H1 (cell line): ENCODE measurements at regions not wholly inside any gene's neighbourhood (a gene's known extent, or its start where the extent isn't known, plus 50 kb on each side); places are given as distances from the start of the nearest gene placed in this dataset.

Experiments used
- CTCF ChIA-PET: fragments of 300-600 bp; sonication (Branson Sonifier 250); formaldehyde crosslinking; loops from one replicate; lab custom pipeline; 2021; ENCODE audit not compliant: partially characterized antibody; lab: Charles Lee
- POLR2A ChIA-PET: fragments of 300-600 bp; sonication (Branson Sonifier 250); formaldehyde crosslinking; loops from one replicate; lab custom pipeline; 2021; ENCODE audit warnings: inconsistent platforms; ENCODE audit not compliant: partially characterized antibody; lab: Charles Lee
- DNase-seq, 2 experiments: peaks; one replicate each; pipeline versions ENCODE4 v3.0.0 to v3.0.0-alpha.2; 2010 to 2022; ENCODE audit warnings: low spot score in 2 of 2, low read depth in 1 of 2, mixed read lengths in 1 of 2
- FAIRE-seq: peaks from 2 replicates; lab custom pipeline; 2011; peaks lifted over from hg19 to GRCh38; lab: Jason Lieb, UNC
- H2AFZ ChIP-seq: 2 replicates; pipeline ENCODE4 v1.8.1; 2012; ENCODE audit warnings: low read length, inconsistent platforms
- H2AK5ac ChIP-seq: 2 replicates; pipeline ENCODE4 v1.6.1; 2013; ENCODE audit warnings: low read depth, low read length
- H2BK120ac ChIP-seq: replicated peaks from 2 replicates; pipeline ENCODE3; 2013; ENCODE audit warnings: low read depth, low read length, inconsistent platforms
- H2BK12ac ChIP-seq: 2 replicates; pipeline ENCODE4 v1.6.1; 2013; ENCODE audit warnings: low read depth, low read length
- H2BK15ac ChIP-seq: 2 replicates; pipeline ENCODE4 v1.6.1; 2013; ENCODE audit warnings: low read length
- H2BK20ac ChIP-seq: 2 replicates; pipeline ENCODE4 v1.6.1; 2013; ENCODE audit warnings: low read length
- H2BK5ac ChIP-seq: 2 replicates; pipeline ENCODE4 v1.6.1; 2013; ENCODE audit warnings: low read depth, low read length
- H3K14ac ChIP-seq: 2 replicates; pipeline ENCODE4 v1.6.1; 2013; ENCODE audit warnings: inconsistent platforms; ENCODE audit not compliant: insufficient read length
- H3K18ac ChIP-seq: 2 replicates; pipeline ENCODE4 v1.6.1; 2013; ENCODE audit warnings: low read length; ENCODE audit errors: extremely low read depth
- H3K23ac ChIP-seq: 2 replicates; pipeline ENCODE4 v1.6.1; 2013; ENCODE audit warnings: inconsistent platforms; ENCODE audit not compliant: insufficient read length
- H3K23me2 ChIP-seq: 2 replicates; pipeline ENCODE4 v1.6.1; 2013; ENCODE audit warnings: low read depth, low read length
- H3K27ac ChIP-seq: 2 replicates; pipeline ENCODE4 v1.6.1; 2011; ENCODE audit warnings: low read depth, low read length, inconsistent platforms
- H3K27me3 ChIP-seq, 4 experiments: replicated peaks in 1 of 4; 1 replicate in 1 of 4; 2 replicates in 3 of 4; pipeline versions ENCODE4 v1.6.1 to v1.8.1; 2011 to 2013; ENCODE audit warnings: low read length in 3 of 4, mild to moderate bottlenecking in 3 of 4, inconsistent platforms in 2 of 4, mixed read lengths in 2 of 4, moderate library complexity in 1 of 4; ENCODE audit not compliant: control insufficient read depth in 3 of 4, insufficient read depth in 3 of 4; ENCODE audit errors: extremely low read depth in 1 of 4
- H3K36me3 ChIP-seq, 4 experiments: 2 replicates each; pipeline versions ENCODE4 v1.6.1 to v1.8.1; 2011 to 2013; ENCODE audit warnings: mild to moderate bottlenecking in 4 of 4, low read length in 3 of 4, moderate library complexity in 2 of 4, control low read depth in 1 of 4, inconsistent platforms in 1 of 4; ENCODE audit not compliant: insufficient read depth in 4 of 4, control insufficient read depth in 2 of 4
- H3K4ac ChIP-seq: replicated peaks from 2 replicates; pipeline ENCODE3; 2013; ENCODE audit warnings: low read length, low read depth, mixed read lengths, inconsistent platforms; ENCODE audit not compliant: insufficient read length
- H3K4me1 ChIP-seq, 4 experiments: replicated peaks in 1 of 4; 1 replicate in 1 of 4; 2 replicates in 3 of 4; pipeline versions ENCODE4 v1.6.1 to v1.8.1; 2011 to 2013; ENCODE audit warnings: low read length in 3 of 4, inconsistent platforms in 2 of 4, mixed read lengths in 1 of 4; ENCODE audit not compliant: insufficient read depth in 4 of 4, control insufficient read depth in 3 of 4
- H3K4me2 ChIP-seq, 2 experiments: 2 replicates each; pipeline versions ENCODE4 v1.6.1 to v1.8.1; 2011 to 2013; ENCODE audit warnings: low read depth in 2 of 2, low read length in 2 of 2, control low read depth in 1 of 2, inconsistent platforms in 1 of 2, mild to moderate bottlenecking in 1 of 2; ENCODE audit not compliant: insufficient read depth in 1 of 2
- H3K4me3 ChIP-seq, 4 experiments: fragments of 200-600, 300-600 bp in 1 of 4; sonication (generic), shearing (Covaris generic), sonication (Bioruptor Twin) in 1 of 4; 2 replicates each; pipeline versions ENCODE4 v1.5.1 to v1.8.1; 2011 to 2016; ENCODE audit warnings: low read length in 4 of 4, low read depth in 3 of 4, control low read depth in 2 of 4, inconsistent platforms in 2 of 4, mild to moderate bottlenecking in 2 of 4, mixed read lengths in 1 of 4, moderate library complexity in 1 of 4; ENCODE audit not compliant: insufficient read depth in 2 of 4; ENCODE audit errors: extremely low read depth in 1 of 4
- H3K56ac ChIP-seq: replicated peaks from 2 replicates; pipeline ENCODE3; 2013; ENCODE audit warnings: low read depth, mild to moderate bottlenecking, mixed read lengths, low read length, inconsistent platforms; ENCODE audit not compliant: insufficient read length
- H3K79me1 ChIP-seq: 2 replicates; pipeline ENCODE4 v1.6.1; 2013; ENCODE audit warnings: low read depth, low read length, control low read depth
- H3K79me2 ChIP-seq, 2 experiments: 2 replicates each; pipeline versions ENCODE4 v1.6.1 to v1.8.1; 2012 to 2013; ENCODE audit warnings: low read length in 2 of 2, mild to moderate bottlenecking in 2 of 2, inconsistent platforms in 1 of 2; ENCODE audit not compliant: insufficient read depth in 2 of 2, control insufficient read depth in 1 of 2
- H3K9ac ChIP-seq, 4 experiments: replicated peaks in 1 of 4; 1 replicate in 1 of 4; 2 replicates in 3 of 4; pipeline versions ENCODE4 v1.6.1 to v1.8.1; 2011 to 2013; ENCODE audit warnings: low read depth in 3 of 4, low read length in 3 of 4, control low read depth in 2 of 4, mild to moderate bottlenecking in 2 of 4, moderate library complexity in 2 of 4, inconsistent platforms in 1 of 4; ENCODE audit errors: extremely low read depth in 1 of 4
- H3K9me3 ChIP-seq, 2 experiments: 2 replicates each; pipeline versions ENCODE4 v1.6.1 to v1.8.1; 2012 to 2013; ENCODE audit warnings: mild to moderate bottlenecking in 2 of 2, moderate library complexity in 2 of 2, control low read depth in 1 of 2, inconsistent platforms in 1 of 2, low read depth in 1 of 2, low read length in 1 of 2, mixed read lengths in 1 of 2; ENCODE audit not compliant: insufficient read depth in 2 of 2
- H4K20me1 ChIP-seq, 2 experiments: replicated peaks in 1 of 2; 2 replicates each; pipeline versions ENCODE3 to v1.8.1; 2011 to 2013; ENCODE audit warnings: inconsistent platforms in 2 of 2, low read length in 2 of 2, mild to moderate bottlenecking in 1 of 2; ENCODE audit not compliant: insufficient read depth in 2 of 2, control insufficient read depth in 1 of 2
- H4K5ac ChIP-seq: 2 replicates; pipeline ENCODE4 v1.6.1; 2013; ENCODE audit warnings: low read length, low read depth, mixed read lengths, inconsistent platforms; ENCODE audit not compliant: insufficient read length
- H4K8ac ChIP-seq: 2 replicates; pipeline ENCODE4 v1.8.0; 2013; ENCODE audit warnings: mild to moderate bottlenecking, moderate library complexity, low read length, inconsistent platforms; ENCODE audit not compliant: insufficient read depth; ENCODE audit errors: extremely low read depth
- H4K91ac ChIP-seq: replicated peaks from 2 replicates; pipeline ENCODE3; 2013; ENCODE audit warnings: low read length, mixed read lengths, inconsistent platforms; ENCODE audit not compliant: insufficient read length
- ATF3 ChIP-seq: IDR thresholded peaks from 2 replicates; pipeline ENCODE4 v1.6.1; 2011; ENCODE audit warnings: low read depth, mild to moderate bottlenecking, low read length; ENCODE audit not compliant: insufficient read depth
- E2F6 ChIP-seq: IDR thresholded peaks from 2 replicates; pipeline ENCODE4 v1.6.1; 2012; ENCODE audit warnings: inconsistent platforms
- GABPA ChIP-seq: IDR thresholded peaks from 2 replicates; pipeline ENCODE4 v1.6.1; 2011; ENCODE audit warnings: mild to moderate bottlenecking, low read length, moderate library complexity, borderline replicate concordance; ENCODE audit not compliant: insufficient read depth
- JUND ChIP-seq: IDR thresholded peaks from 2 replicates; pipeline ENCODE4 v1.6.1; 2011; ENCODE audit warnings: mild to moderate bottlenecking, improper control_type of control experiment, low read length
- MAFK ChIP-seq: IDR thresholded peaks from 2 replicates; pipeline ENCODE4 v1.6.1; 2012; ENCODE audit warnings: low read depth, mild to moderate bottlenecking, improper control_type of control experiment, low read length
- RNF2 ChIP-seq: fragments of 200-900, 300-1000 bp; sonication (generic); IDR thresholded peaks from 2 replicates; pipeline ENCODE4 v1.7.1; 2016; ENCODE audit warnings: borderline replicate concordance, low read depth, mild to moderate bottlenecking, antibody characterized with exemption, low read length; ENCODE audit not compliant: poor library complexity, severe bottlenecking; ENCODE audit errors: missing control alignments
- SP1 ChIP-seq: IDR thresholded peaks from 2 replicates; pipeline ENCODE4 v1.6.1; 2011; ENCODE audit warnings: low read depth, low read length
- SP2 ChIP-seq: IDR thresholded peaks from 2 replicates; pipeline ENCODE4 v1.6.1; 2012; ENCODE audit warnings: mild to moderate bottlenecking, low read length, inconsistent platforms
- SRF ChIP-seq: IDR thresholded peaks from 2 replicates; pipeline ENCODE4 v1.6.1; 2011; ENCODE audit warnings: mild to moderate bottlenecking, low read depth, low read length, moderate library complexity
- YY1 ChIP-seq: IDR thresholded peaks from 2 replicates; pipeline ENCODE4 v1.6.1; 2011; ENCODE audit warnings: low read depth, mild to moderate bottlenecking, low read length
- WGBS, 2 experiments: shearing (Covaris generic) in 1 of 2; methylation state at CpG; one replicate each; pipeline versions ENCODE4 v1.1.6 to v1.1.7; 2013 to 2015; ENCODE audit warnings: low lambda C conversion rate in 2 of 2, mixed read lengths in 2 of 2, inconsistent platforms in 1 of 2, low coverage in 1 of 2, missing lambda C conversion rate in 1 of 2; ENCODE audit not compliant: insufficient replicate concordance in 2 of 2, insufficient coverage in 1 of 2, insufficient read length in 1 of 2; ENCODE audit errors: extremely low coverage in 1 of 2, missing lambda C conversion rate in 1 of 2; 5-methylcytosine and 5-hydroxymethylcytosine counted together

- CTCF ChIA-PET: interaction anchor here (0.6 kb wide), 1 partner anchor 8 kb away, joined by 3 read pairs; no protein-coding TSS in a partner anchor
- TF ChIP-seq GABPA: no peak
- no peak for TF ChIP-seq SP1
- TF ChIP-seq SP2: no peak
- no peak for TF ChIP-seq MAFK
- no peak for TF ChIP-seq ATF3
- TF ChIP-seq SRF: no peak
- no peak for TF ChIP-seq E2F6
- no peak for TF ChIP-seq JUND
- no peak for TF ChIP-seq RNF2
- no peak for TF ChIP-seq YY1
These were observed 328.9 kb upstream of the KCND2 start for GRCh38 chr7:119943942-119944600.

More at GRCh38 chr7:119943942-119944600, 328.9 kb upstream of the KCND2 start:
- FAIRE-seq (no peak), DNase-seq (no peak)
- no peak overlapping the region for H2AK5ac ChIP-seq
- H2BK5ac ChIP-seq: no peak overlapping the region
- 86% methylated on average over 5 of the region's 5 CpGs; no CpG with 5 or more reads in 1 of the 2 experiments for WGBS, 2 experiments
- no peak overlapping the region for H3K14ac ChIP-seq
- H3K23me2 ChIP-seq: no peaks in the 10 kb centered on the region
- no peak overlapping the region for H2BK12ac ChIP-seq
- H3K9ac ChIP-seq: no peak overlapping the region
- no peak overlapping the region for H2AFZ ChIP-seq
- no peak overlapping the region for H4K91ac ChIP-seq
- no peak overlapping the region for H3K27ac ChIP-seq
- H4K8ac ChIP-seq: no peak overlapping the region
- no peaks in the 10 kb centered on the region for H3K79me2 ChIP-seq
- H3K79me1 ChIP-seq: no peaks in the 10 kb centered on the region
- no peak overlapping the region for H3K23ac ChIP-seq
- POLR2A ChIA-PET: no interaction called here
- no peaks in the 10 kb centered on the region for H3K36me3 ChIP-seq
- H4K20me1 ChIP-seq: no peaks in the 10 kb centered on the region
- H4K5ac ChIP-seq: no peak overlapping the region
- H2BK120ac ChIP-seq: no peak overlapping the region
- H3K4me3 ChIP-seq: no peak overlapping the region
- no peak overlapping the region for H2BK15ac ChIP-seq
- H3K27me3 ChIP-seq: no peaks in the 10 kb centered on the region
- H3K4me1 ChIP-seq: no peaks in the 10 kb centered on the region
- no peak overlapping the region for H3K4ac ChIP-seq
- H3K4me2 ChIP-seq: no peak overlapping the region
- H3K56ac ChIP-seq: no peak overlapping the region
- H3K18ac ChIP-seq: no peak overlapping the region
- no peaks in the 10 kb centered on the region for H3K9me3 ChIP-seq
- no peak overlapping the region for H2BK20ac ChIP-seq
